GM23248 (cell line): ENCODE measurements at regions not wholly inside any gene's neighbourhood (a gene's known extent, or its start where the extent isn't known, plus 50 kb on each side); places are given as distances from the start of the nearest gene placed in this dataset.
A peak's percentile ranks its signal among the peaks of the same experiment; 100 is the strongest.

Experiments
- DNase-seq: peaks from one replicate; pipeline ENCODE4 v3.0.0-alpha.2; 2015
- H2AFZ ChIP-seq: fragments of 200-600 bp; sonication (generic); 2 replicates; pipeline ENCODE4 v1.6.1; 2016; ENCODE audit warnings: antibody characterized with exemption
- H3F3A ChIP-seq: fragments of 200-600 bp; sonication (generic); 2 replicates; pipeline ENCODE4 v1.6.1; 2016; ENCODE audit warnings: mild to moderate bottlenecking, antibody characterized with exemption, mixed run types; ENCODE audit not compliant: insufficient read depth
- H3K27ac ChIP-seq: fragments of 200-600 bp; sonication (generic); 2 replicates; pipeline ENCODE4 v1.5.1; 2016; ENCODE audit warnings: mild to moderate bottlenecking
- H3K27me3 ChIP-seq: fragments of 200-600 bp; sonication (generic); replicated peaks from 2 replicates; pipeline ENCODE4 v1.6.1; 2016; ENCODE audit warnings: mild to moderate bottlenecking; ENCODE audit not compliant: insufficient read depth
- H3K36me3 ChIP-seq: fragments of 200-600 bp; sonication (generic); 2 replicates; pipeline ENCODE4 v1.6.1; 2016; ENCODE audit warnings: low read depth, mild to moderate bottlenecking
- H3K4me1 ChIP-seq: fragments of 200-600 bp; sonication (generic); 2 replicates; pipeline ENCODE4 v1.6.1; 2016; ENCODE audit warnings: mild to moderate bottlenecking; ENCODE audit not compliant: insufficient read depth
- H3K4me2 ChIP-seq: fragments of 200-600 bp; sonication (generic); one replicate; pipeline ENCODE4 v1.6.1; 2016; ENCODE audit warnings: mild to moderate bottlenecking; ENCODE audit not compliant: unreplicated experiment
- H3K4me3 ChIP-seq: fragments of 200-600 bp; sonication (generic); 2 replicates; pipeline ENCODE4 v1.5.1; 2016; ENCODE audit warnings: mild to moderate bottlenecking
- H3K79me2 ChIP-seq: fragments of 200-600 bp; sonication (generic); 2 replicates; pipeline ENCODE4 v1.6.1; 2016; ENCODE audit warnings: mild to moderate bottlenecking; ENCODE audit not compliant: insufficient read depth
- H3K9ac ChIP-seq: fragments of 200-600 bp; sonication (generic); 2 replicates; pipeline ENCODE4 v1.6.1; 2016; ENCODE audit warnings: mild to moderate bottlenecking
- H3K9me2 ChIP-seq: fragments of 200-600 bp; sonication (generic); 2 replicates; pipeline ENCODE4 v1.6.1; 2016; ENCODE audit warnings: mixed run types, mild to moderate bottlenecking, moderate library complexity; ENCODE audit not compliant: insufficient read depth
- H3K9me3 ChIP-seq: fragments of 200-600 bp; sonication (generic); one replicate; pipeline ENCODE4 v1.6.1; 2017; ENCODE audit warnings: low read depth
- H4K20me1 ChIP-seq: fragments of 200-600 bp; sonication (generic); 2 replicates; pipeline ENCODE4 v1.6.0; 2016; ENCODE audit not compliant: insufficient read depth
- EZH2 ChIP-seq: fragments of 200-600 bp; sonication (generic); IDR thresholded peaks from 2 replicates; pipeline ENCODE4 v1.6.1; 2018; ENCODE audit warnings: antibody characterized with exemption, mild to moderate bottlenecking; ENCODE audit not compliant: insufficient read depth, poor library complexity, severe bottlenecking
- EZH2phosphoT487 ChIP-seq: fragments of 200-600 bp; sonication (generic); IDR thresholded peaks from 2 replicates; pipeline ENCODE4 v1.6.1; 2018; ENCODE audit warnings: antibody characterized with exemption, moderate library complexity, mild to moderate bottlenecking, low read depth; ENCODE audit not compliant: insufficient read depth
- WGBS, 2 experiments: methylation state at CpG; one replicate each; pipeline ENCODE4 v1.1.6; 2015 to 2017; ENCODE audit warnings: low lambda C conversion rate in 2 of 2, low coverage in 1 of 2; ENCODE audit errors: missing lambda C conversion rate in 2 of 2; 5-methylcytosine and 5-hydroxymethylcytosine counted together
- in situ Hi-C: fragments of 300-500 bp; cut with MboI; formaldehyde crosslinking; loops from 2 replicates; pipeline ENCODE4 v1.15.0; 2020

GRCh38 chr2:143946436-143947391, 573.2 kb downstream of the ZEB2 start:
- Histone ChIP-seq H4K20me1 (no peaks in the 10 kb centered on the region), H3K36me3 (no peaks in the 10 kb centered on the region), H3F3A (peaks cover 25% of the 10 kb centered on the region), H3K4me1 (peaks cover 46% of the 10 kb centered on the region), H3K27ac (peak overlapping the region; percentile 73), H3K4me2 (peak overlapping the region; percentile 79), H3K4me3 (peak overlapping the region; percentile 61), H3K27me3 (no peaks in the 10 kb centered on the region), H3K9ac (peak overlapping the region; percentile 52), H3K79me2 (no peaks in the 10 kb centered on the region), H3K9me2 (no peaks in the 10 kb centered on the region), H2AFZ (peak overlapping the region; percentile 84), H3K9me3 (no peaks in the 10 kb centered on the region)
- in situ Hi-C loops, result loop anchor here (10.0 kb wide), 1 partner anchor 568 kb away; no protein-coding TSS in a partner anchor
- WGBS, 2 experiments, result 7 to 9% methylated on average over 18 of the region's 18 CpGs
- peak; percentile 67 for DNase-seq
- TF ChIP-seq EZH2phosphoT487 (no peak), EZH2 (no peak)

GRCh38 chr2:143942486-143942885, 577.4 kb downstream of the ZEB2 start:
- in situ Hi-C loops, result loop anchor here (10.0 kb wide), 1 partner anchor 572 kb away; no protein-coding TSS in a partner anchor
- Histone ChIP-seq H4K20me1 (no peaks in the 10 kb centered on the region), H3K4me3 (no peak overlapping the region)

GRCh38 chr2:143940720-143941119, 579.2 kb downstream of the ZEB2 start:
- WGBS, 2 experiments, result 94 to 99% methylated on average over 3 of the region's 3 CpGs
- H3K36me3 ChIP-seq, result no peaks in the 10 kb centered on the region
- no peak for DNase-seq
- no peak overlapping the region for H3K9ac ChIP-seq
- H3K4me1 ChIP-seq, result peaks cover 12% of the 10 kb centered on the region
- 0 out of 2 replicates have a peak, but pooled peaks cover 7% of the 10 kb centered on the region for H3F3A ChIP-seq
- no peak overlapping the region for H3K4me2 ChIP-seq
- H3K9me3 ChIP-seq, result no peaks in the 10 kb centered on the region
- in situ Hi-C loops, result loop anchor here (10.0 kb wide), 1 partner anchor 574 kb away; no protein-coding TSS in a partner anchor
- H3K79me2 ChIP-seq, result no peaks in the 10 kb centered on the region
- H3K9me2 ChIP-seq, result no peaks in the 10 kb centered on the region
- no peaks in the 10 kb centered on the region for H4K20me1 ChIP-seq
- H3K27ac ChIP-seq, result no peak overlapping the region
- no peaks in the 10 kb centered on the region for H3K27me3 ChIP-seq
- TF ChIP-seq EZH2 (no peak), EZH2phosphoT487 (no peak)
- H2AFZ ChIP-seq, result no peak overlapping the region
- H3K4me3 ChIP-seq, result no peak overlapping the region

More at GRCh38 chr2:143942486-143942885, 577.4 kb downstream of the ZEB2 start:
- Histone ChIP-seq H3F3A (peaks cover 14% of the 10 kb centered on the region), H3K36me3 (no peaks in the 10 kb centered on the region), H2AFZ (no peak overlapping the region), H3K9me3 (no peaks in the 10 kb centered on the region), H3K79me2 (no peaks in the 10 kb centered on the region), H3K4me1 (peaks cover 29% of the 10 kb centered on the region), H3K27me3 (no peaks in the 10 kb centered on the region), H3K4me2 (no peak overlapping the region), H3K27ac (no peak overlapping the region), H3K9me2 (no peaks in the 10 kb centered on the region), H3K9ac (no peak overlapping the region)
- TF ChIP-seq EZH2phosphoT487, result no peak
- DNase-seq, result no peak

GRCh38 chr2:143939626-143940330, 580.1 kb downstream of the ZEB2 start:
- H3K27me3 ChIP-seq, result no peaks in the 10 kb centered on the region
- 0 out of 2 replicates have a peak overlapping the region, but pooled peaks have one; percentile 10 for H3K4me3 ChIP-seq
- in situ Hi-C loops, result loop anchor here (10.0 kb wide), 1 partner anchor 575 kb away; no protein-coding TSS in a partner anchor
- peak overlapping the region; percentile 51 for H2AFZ ChIP-seq
- no peaks in the 10 kb centered on the region for H4K20me1 ChIP-seq
- H3K36me3 ChIP-seq, result no peaks in the 10 kb centered on the region
- H3K4me1 ChIP-seq, result peaks cover 12% of the 10 kb centered on the region
- no peaks in the 10 kb centered on the region for H3K9me3 ChIP-seq
- no peak overlapping the region for H3K9ac ChIP-seq
- TF ChIP-seq EZH2phosphoT487 (no peak), EZH2 (no peak)
- no peak overlapping the region for H3K27ac ChIP-seq
- H3K9me2 ChIP-seq, result no peaks in the 10 kb centered on the region
- no peaks in the 10 kb centered on the region for H3K79me2 ChIP-seq
- 20 to 24% methylated on average over 6 of the region's 6 CpGs for WGBS, 2 experiments
- H3K4me2 ChIP-seq, result peak overlapping the region; percentile 50
- H3F3A ChIP-seq, result 0 out of 2 replicates have a peak, but pooled peaks cover 9% of the 10 kb centered on the region
- peak; percentile 52 for DNase-seq
